ENCODE measurements at regions not wholly inside any gene's neighbourhood (a gene's known extent, or its start where the extent isn't known, plus 50 kb on each side); places are given as distances from the start of the nearest gene placed in this dataset.
A peak's percentile ranks its signal among the peaks of the same experiment; 100 is the strongest.

GRCh38 chr6:44058617-44059358, 68.5 kb downstream of the MRPL14 start:
- no peak for TF ChIP-seq CTCF (conservative IDR thresholded peaks at IDR 0.05; ENCODE audit: low read depth, low read length)
- H3K4me3 ChIP-seq (ENCODE audit: low read depth, low read length), result peak overlapping the region; percentile 13
- peak; percentile 95 for DNase-seq (ENCODE audit: low read depth)

DNA sequence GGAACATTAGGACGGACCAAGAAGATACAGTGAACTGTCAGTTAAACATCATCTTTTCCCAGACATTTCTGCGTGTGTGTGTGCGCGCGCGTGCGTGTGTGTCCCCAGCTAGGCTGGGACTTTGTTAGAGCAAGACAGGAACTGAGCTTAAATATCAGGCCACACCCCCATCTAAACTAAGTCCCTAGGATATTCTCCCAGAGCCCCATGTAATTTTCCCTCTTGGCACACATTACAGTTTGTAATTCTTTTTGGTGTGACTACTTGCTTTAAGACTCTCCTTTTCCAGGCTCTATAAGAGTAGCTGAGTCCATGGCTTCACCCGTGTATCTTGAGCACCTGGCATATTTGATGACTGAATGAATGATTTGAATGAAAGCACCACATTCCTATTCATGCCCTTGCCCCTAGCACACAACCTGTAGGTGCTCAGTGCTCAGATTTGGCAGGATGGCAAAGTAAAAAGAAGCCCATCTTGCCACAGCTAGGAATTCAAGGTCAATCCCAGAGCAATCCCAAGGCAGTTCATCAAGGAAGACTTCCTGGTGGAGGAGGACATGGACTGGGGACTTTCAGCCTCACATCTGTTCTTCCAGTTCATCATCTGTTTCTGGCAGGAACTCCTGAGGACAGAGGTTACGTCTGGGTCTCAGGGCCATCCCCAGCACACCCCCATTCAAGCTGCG, 69.2 kb downstream of the MRPL14 start:
- no peak overlapping the region for H3K4me3 ChIP-seq (ENCODE audit: low read depth, low read length)
- no peak for DNase-seq (ENCODE audit: low read depth)
- no peak for TF ChIP-seq CTCF (conservative IDR thresholded peaks at IDR 0.05; ENCODE audit: low read depth, low read length)

DNA sequence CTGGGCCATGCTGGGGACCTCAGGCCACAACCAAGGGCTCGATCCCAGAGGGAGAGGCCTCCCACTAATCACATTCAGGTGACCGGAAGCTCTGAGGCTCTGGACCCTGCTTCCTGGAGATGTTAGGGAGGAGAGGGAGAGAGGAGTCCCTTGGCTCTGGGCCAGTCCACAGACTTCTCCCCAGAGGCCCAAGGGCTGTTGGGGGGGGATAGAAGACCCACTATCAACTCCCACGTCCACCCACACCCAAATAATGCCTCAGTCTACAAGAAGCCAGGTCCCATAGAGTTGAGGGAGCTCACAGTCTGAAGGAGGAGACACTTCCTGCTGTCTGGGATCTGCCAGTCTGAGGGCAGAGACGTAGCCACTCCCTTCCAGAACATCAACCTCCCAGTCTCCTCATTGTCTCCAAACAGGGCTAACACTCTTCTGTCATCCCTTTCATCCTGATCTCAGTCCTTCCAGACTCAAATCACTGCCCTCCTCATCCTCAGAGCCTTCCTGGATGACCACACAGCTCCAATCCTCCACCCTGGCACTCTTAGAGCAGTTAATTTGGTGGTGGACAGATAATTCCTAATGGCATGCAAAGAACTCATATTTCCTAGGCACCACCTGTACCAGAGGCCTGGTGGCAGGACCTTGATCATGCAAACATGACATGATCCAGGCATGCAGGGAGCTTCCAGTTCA, 69.9 kb downstream of the MRPL14 start:
- DNase-seq (ENCODE audit: low read depth), result no peak
- no peak for TF ChIP-seq CTCF (conservative IDR thresholded peaks at IDR 0.05; ENCODE audit: low read depth, low read length)
- no peak overlapping the region for H3K4me3 ChIP-seq (ENCODE audit: low read depth, low read length)

- H3K4me3 ChIP-seq (ENCODE audit: low read depth, low read length), result no peak overlapping the region
- TF ChIP-seq CTCF (conservative IDR thresholded peaks at IDR 0.05; ENCODE audit: low read depth, low read length), result no peak
- no peak for DNase-seq (ENCODE audit: low read depth)
Measured at GRCh38 chr6:44056392-44057237, 70.6 kb downstream of the MRPL14 start.

- H3K4me3 ChIP-seq (ENCODE audit: low read depth, low read length), result no peak overlapping the region
- DNase-seq (ENCODE audit: low read depth), result no peak
- TF ChIP-seq CTCF (conservative IDR thresholded peaks at IDR 0.05; ENCODE audit: low read depth, low read length), result no peak
Measured at GRCh38 chr6:44054721-44055559, 72.3 kb downstream of the MRPL14 start.
